HepG2 (cell line): ENCODE measurements at regions not wholly inside any gene's neighbourhood (a gene's known extent, or its start where the extent isn't known, plus 50 kb on each side); places are given as distances from the start of the nearest gene placed in this dataset.

ENCODE experiments used
- HMGA1 ChIP-seq: sonication (generic); formaldehyde crosslinking; conservative IDR thresholded peaks from 2 replicates; pipeline ENCODE4 v1.4.0; 2020; ENCODE audit warnings: missing genetic modification reagents
- IKZF5 ChIP-seq: IDR thresholded peaks from 2 replicates; pipeline ENCODE4 v1.6.1; 2018; ENCODE audit warnings: missing genetic modification reagents, mild to moderate bottlenecking, missing compliant biosample characterization
- JARID2 ChIP-seq: sonication (generic); formaldehyde crosslinking; IDR thresholded peaks from 2 replicates; pipeline ENCODE4 v1.8.1; 2023; ENCODE audit warnings: missing genetic modification reagents, inconsistent platforms; ENCODE audit not compliant: insufficient replicate concordance
- KMT2A ChIP-seq: sonication (generic); formaldehyde crosslinking; IDR thresholded peaks from 2 replicates; pipeline ENCODE4 v1.4.0; 2020; ENCODE audit warnings: missing genetic modification reagents
- MEIS1 ChIP-seq: sonication (generic); formaldehyde crosslinking; IDR thresholded peaks from 2 replicates; pipeline ENCODE4 v1.9.0; 2021; ENCODE audit warnings: mild to moderate bottlenecking, missing genetic modification reagents, moderate library complexity, borderline replicate concordance
- MLLT10 ChIP-seq: sonication (generic); formaldehyde crosslinking; IDR thresholded peaks from 2 replicates; pipeline ENCODE4 v1.4.0; 2020; ENCODE audit warnings: missing genetic modification reagents
- NPAS2 ChIP-seq: sonication (generic); formaldehyde crosslinking; IDR thresholded peaks from 2 replicates; pipeline ENCODE4 v1.8.0; 2022; ENCODE audit warnings: mild to moderate bottlenecking, missing genetic modification reagents, borderline replicate concordance
- YEATS4 ChIP-seq: sonication (generic); formaldehyde crosslinking; IDR thresholded peaks from 2 replicates; pipeline ENCODE4 v1.4.0; 2020; ENCODE audit warnings: missing genetic modification reagents, borderline replicate concordance
- ZFP90 ChIP-seq: sonication (generic); formaldehyde crosslinking; IDR thresholded peaks from 2 replicates; pipeline ENCODE4 v1.8.0; 2022; ENCODE audit warnings: missing genetic modification reagents, mild to moderate bottlenecking, inconsistent platforms, borderline replicate concordance
- ZNF274 ChIP-seq: sonication (generic); formaldehyde crosslinking; IDR thresholded peaks from 2 replicates; pipeline ENCODE4 v1.5.1; 2020; ENCODE audit warnings: mild to moderate bottlenecking, missing genetic modification reagents
- ZNF609 ChIP-seq: sonication (generic); formaldehyde crosslinking; IDR thresholded peaks from 2 replicates; pipeline ENCODE4 v1.4.0; 2020; ENCODE audit warnings: mild to moderate bottlenecking, missing genetic modification reagents, borderline replicate concordance
- ZNF841 ChIP-seq: sonication (generic); formaldehyde crosslinking; IDR thresholded peaks from 2 replicates; pipeline ENCODE4 v1.8.1; 2023; ENCODE audit warnings: missing genetic modification reagents, borderline replicate concordance

- TF ChIP-seq ZNF609 (CRISPR knock-in tag) (no peak), NPAS2 (CRISPR knock-in tag) (no peak), ZFP90 (CRISPR knock-in tag) (no peak), HMGA1 (CRISPR knock-in tag) (no peak), ZNF274 (no peak), ZNF841 (CRISPR knock-in tag) (no peak), YEATS4 (CRISPR knock-in tag) (no peak), KMT2A (no peak), MEIS1 (no peak), MLLT10 (CRISPR knock-in tag) (no peak), IKZF5 (CRISPR knock-in tag) (no peak), JARID2 (no peak)
- TF ChIP-seq, all 625 proteins: peak for 0
These were observed 186.5 kb upstream of the NAV2 start (continued) for GRCh38 chr11:19526119-19526518.
